ENCODE measurements at regions not wholly inside any gene's neighbourhood (a gene's known extent, or its start where the extent isn't known, plus 50 kb on each side); places are given as distances from the start of the nearest gene placed in this dataset.

DNA sequence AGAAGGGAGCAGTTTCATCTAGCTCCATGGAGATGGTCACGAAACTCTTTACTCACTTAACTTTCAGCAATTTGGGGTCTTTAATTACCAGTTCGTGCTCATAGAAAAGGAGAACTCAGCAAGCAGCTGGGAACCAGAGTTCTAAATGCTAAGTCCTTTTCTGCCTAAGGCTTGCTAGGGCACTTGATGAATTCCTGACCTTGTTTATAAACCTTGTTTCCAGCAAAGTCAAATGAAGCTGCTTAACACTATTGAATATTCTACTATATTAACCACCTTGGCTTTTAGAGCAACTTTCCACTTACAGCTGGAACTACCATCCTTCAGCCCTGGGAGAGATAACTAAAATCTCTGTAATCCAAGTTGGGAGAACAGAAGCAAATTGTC, 79.5 kb upstream of the TSC22D2 start:
- TF ChIP-seq SIN3A (IDR thresholded peaks at IDR 0.05; ENCODE audit: borderline replicate concordance, insufficient read depth, low read length) (no peak), FOXP2 (optimal IDR thresholded peaks at IDR 0.05; ENCODE audit: borderline replicate concordance, extremely low read depth, extremely low read length, insufficient read depth) (no peak), TAF1 (IDR thresholded peaks at IDR 0.05; ENCODE audit: borderline replicate concordance, insufficient read depth, low read length) (no peak)
- TF ChIP-seq, protein P1, sequence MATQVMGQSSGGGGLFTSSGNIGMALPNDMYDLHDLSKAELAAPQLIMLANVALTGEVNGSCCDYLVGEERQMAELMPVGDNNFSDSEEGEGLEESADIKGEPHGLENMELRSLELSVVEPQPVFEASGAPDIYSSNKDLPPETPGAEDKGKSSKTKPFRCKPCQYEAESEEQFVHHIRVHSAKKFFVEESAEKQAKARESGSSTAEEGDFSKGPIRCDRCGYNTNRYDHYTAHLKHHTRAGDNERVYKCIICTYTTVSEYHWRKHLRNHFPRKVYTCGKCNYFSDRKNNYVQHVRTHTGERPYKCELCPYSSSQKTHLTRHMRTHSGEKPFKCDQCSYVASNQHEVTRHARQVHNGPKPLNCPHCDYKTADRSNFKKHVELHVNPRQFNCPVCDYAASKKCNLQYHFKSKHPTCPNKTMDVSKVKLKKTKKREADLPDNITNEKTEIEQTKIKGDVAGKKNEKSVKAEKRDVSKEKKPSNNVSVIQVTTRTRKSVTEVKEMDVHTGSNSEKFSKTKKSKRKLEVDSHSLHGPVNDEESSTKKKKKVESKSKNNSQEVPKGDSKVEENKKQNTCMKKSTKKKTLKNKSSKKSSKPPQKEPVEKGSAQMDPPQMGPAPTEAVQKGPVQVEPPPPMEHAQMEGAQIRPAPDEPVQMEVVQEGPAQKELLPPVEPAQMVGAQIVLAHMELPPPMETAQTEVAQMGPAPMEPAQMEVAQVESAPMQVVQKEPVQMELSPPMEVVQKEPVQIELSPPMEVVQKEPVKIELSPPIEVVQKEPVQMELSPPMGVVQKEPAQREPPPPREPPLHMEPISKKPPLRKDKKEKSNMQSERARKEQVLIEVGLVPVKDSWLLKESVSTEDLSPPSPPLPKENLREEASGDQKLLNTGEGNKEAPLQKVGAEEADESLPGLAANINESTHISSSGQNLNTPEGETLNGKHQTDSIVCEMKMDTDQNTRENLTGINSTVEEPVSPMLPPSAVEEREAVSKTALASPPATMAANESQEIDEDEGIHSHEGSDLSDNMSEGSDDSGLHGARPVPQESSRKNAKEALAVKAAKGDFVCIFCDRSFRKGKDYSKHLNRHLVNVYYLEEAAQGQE (IDR thresholded peaks at IDR 0.05; ENCODE audit: insufficient read depth in 1 of 2, low read depth in 2 of 2, low read length in 2 of 2) = no peak

DNA sequence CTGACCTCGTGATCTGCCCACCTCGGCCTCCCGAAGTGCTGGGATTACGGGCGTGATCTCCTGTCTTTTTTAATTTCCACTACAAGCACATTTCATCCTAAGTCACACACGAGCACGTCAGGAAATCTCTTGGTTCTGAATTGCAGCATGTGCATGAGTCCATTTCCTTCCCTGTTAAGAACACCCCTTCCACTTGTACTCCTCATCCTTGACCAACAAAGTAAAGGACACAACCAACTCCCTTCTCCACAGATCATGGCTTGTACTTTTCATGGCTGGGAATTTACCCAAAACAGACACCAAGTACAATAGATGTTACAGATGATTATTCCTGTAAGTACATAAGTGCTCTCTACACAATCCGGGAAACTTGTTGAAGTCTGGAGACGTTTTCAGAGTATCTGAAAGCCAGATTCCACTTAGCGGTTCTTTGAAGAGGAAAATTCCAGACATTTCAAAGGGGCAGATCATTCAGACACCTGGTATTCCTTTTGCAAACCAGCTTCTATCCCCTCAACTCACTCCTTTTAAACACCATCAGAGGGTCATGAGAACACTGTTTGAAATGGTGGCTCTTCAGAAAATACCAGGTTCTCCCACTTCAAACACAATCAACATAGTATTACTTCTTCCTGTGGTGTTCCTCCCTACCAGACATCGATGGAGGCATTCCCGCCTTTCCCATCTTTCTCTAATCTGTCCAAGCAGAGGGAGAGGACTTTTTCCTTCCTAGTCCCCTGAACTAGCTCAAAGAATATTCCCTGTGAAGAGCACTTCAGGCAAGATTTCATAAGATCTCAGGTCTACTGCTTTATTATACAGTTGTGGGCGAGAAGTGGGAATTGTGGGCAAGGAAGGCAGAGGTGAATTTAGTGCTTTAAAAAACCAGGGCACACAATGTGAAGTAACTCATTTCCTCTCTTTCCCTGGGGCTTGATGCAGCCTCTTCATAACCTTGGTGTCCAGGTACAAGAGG, 80.1 kb upstream of the TSC22D2 start:
- TF ChIP-seq SIN3A (IDR thresholded peaks at IDR 0.05; ENCODE audit: borderline replicate concordance, insufficient read depth, low read length) (no peak), FOXP2 (optimal IDR thresholded peaks at IDR 0.05; ENCODE audit: borderline replicate concordance, extremely low read depth, extremely low read length, insufficient read depth) (no peak), TAF1 (IDR thresholded peaks at IDR 0.05; ENCODE audit: borderline replicate concordance, insufficient read depth, low read length) (no peak), POLR2AphosphoS5 (IDR thresholded peaks at IDR 0.05; ENCODE audit: low read depth, low read length) (no peak)
- TF ChIP-seq, protein P1 (IDR thresholded peaks at IDR 0.05; ENCODE audit: insufficient read depth in 1 of 2, low read depth in 2 of 2, low read length in 2 of 2) = no peak

DNA sequence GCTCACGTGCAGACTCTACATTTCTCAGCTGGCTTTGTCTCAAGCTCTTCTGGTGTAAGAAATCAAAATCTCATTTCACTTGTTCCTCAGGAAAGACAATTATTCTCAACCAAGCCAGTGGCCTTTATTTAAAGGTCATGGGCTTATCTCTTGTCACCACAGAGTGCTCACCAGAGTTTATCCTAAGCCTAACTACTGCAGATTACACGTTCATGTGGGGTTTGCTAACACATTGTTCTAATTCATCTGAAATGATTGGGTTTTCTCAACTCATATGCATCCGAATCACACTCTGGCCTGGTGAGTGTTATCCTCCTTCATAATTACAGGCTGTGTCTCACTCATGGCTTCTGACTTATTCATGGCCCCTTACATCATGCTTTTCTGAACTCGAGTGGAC, 83.3 kb upstream of the TSC22D2 start:
- no peak for TF ChIP-seq POLR2AphosphoS5 (IDR thresholded peaks at IDR 0.05; ENCODE audit: low read depth, low read length)
- TF ChIP-seq, protein P1 (IDR thresholded peaks at IDR 0.05; ENCODE audit: insufficient read depth in 1 of 2, low read depth in 2 of 2, low read length in 2 of 2) = no peak
- TF ChIP-seq FOXP2 (optimal IDR thresholded peaks at IDR 0.05; ENCODE audit: borderline replicate concordance, extremely low read depth, extremely low read length, insufficient read depth) = no peak
- no peak for TF ChIP-seq SIN3A (IDR thresholded peaks at IDR 0.05; ENCODE audit: borderline replicate concordance, insufficient read depth, low read length)
- TF ChIP-seq TAF1 (IDR thresholded peaks at IDR 0.05; ENCODE audit: borderline replicate concordance, insufficient read depth, low read length) = no peak

DNA sequence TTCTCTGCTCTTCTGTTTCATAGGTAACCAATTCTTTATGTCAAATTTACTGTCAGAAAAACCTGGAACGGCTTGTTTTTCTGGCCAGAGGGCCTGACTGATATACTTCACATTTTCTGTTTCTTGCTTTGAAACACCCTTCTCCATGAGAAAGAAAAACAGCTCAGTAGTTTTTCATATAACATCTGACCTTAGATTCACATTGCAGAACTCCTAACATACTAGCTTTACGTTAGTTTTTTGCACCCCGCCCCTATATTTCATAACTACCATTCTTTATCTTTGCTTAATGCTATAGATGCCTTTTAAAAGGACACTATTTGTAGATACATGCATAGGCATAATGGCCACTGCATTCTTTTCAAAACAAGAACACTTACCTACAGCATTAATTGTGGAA, 83.9 kb upstream of the TSC22D2 start:
- no peak for TF ChIP-seq TAF1 (IDR thresholded peaks at IDR 0.05; ENCODE audit: borderline replicate concordance, insufficient read depth, low read length)
- no peak for TF ChIP-seq SIN3A (IDR thresholded peaks at IDR 0.05; ENCODE audit: borderline replicate concordance, insufficient read depth, low read length)
- TF ChIP-seq, protein P1 (IDR thresholded peaks at IDR 0.05; ENCODE audit: insufficient read depth in 1 of 2, low read depth in 2 of 2, low read length in 2 of 2) = no peak
- no peak for TF ChIP-seq FOXP2 (optimal IDR thresholded peaks at IDR 0.05; ENCODE audit: borderline replicate concordance, extremely low read depth, extremely low read length, insufficient read depth)
- no peak for TF ChIP-seq POLR2AphosphoS5 (IDR thresholded peaks at IDR 0.05; ENCODE audit: low read depth, low read length)

Measured in PFSK-1 (cell line).